ENCODE measurements at regions not wholly inside any gene's neighbourhood (a gene's known extent, or its start where the extent isn't known, plus 50 kb on each side); places are given as distances from the start of the nearest gene placed in this dataset.

DNA sequence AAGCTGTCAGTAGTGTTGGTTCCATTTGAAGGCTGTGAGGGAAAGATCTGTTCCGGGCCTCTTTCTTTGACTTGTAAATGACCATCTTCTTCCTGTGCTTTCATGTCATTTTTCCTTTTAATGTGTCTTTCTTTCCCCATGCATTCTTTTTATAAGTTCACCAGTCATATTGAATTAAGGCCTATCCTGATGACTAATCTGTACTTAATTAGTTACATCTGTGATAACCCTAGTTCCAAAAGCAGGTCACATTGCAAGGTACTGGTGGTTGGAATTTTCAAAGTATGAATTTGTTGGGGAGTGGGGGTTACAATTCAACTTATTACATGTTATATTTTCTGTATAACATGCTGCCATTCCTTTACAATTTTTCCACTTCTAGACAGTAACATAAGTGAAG is 1642.1 kb upstream of the FLRT2 start:
- TF ChIP-seq POLR2A (IDR thresholded peaks at IDR 0.05) (no peak), POLR2AphosphoS5 (IDR thresholded peaks at IDR 0.05) (no peak), EP300 (IDR thresholded peaks at IDR 0.05) (no peak)
- TF ChIP-seq, protein P1, sequence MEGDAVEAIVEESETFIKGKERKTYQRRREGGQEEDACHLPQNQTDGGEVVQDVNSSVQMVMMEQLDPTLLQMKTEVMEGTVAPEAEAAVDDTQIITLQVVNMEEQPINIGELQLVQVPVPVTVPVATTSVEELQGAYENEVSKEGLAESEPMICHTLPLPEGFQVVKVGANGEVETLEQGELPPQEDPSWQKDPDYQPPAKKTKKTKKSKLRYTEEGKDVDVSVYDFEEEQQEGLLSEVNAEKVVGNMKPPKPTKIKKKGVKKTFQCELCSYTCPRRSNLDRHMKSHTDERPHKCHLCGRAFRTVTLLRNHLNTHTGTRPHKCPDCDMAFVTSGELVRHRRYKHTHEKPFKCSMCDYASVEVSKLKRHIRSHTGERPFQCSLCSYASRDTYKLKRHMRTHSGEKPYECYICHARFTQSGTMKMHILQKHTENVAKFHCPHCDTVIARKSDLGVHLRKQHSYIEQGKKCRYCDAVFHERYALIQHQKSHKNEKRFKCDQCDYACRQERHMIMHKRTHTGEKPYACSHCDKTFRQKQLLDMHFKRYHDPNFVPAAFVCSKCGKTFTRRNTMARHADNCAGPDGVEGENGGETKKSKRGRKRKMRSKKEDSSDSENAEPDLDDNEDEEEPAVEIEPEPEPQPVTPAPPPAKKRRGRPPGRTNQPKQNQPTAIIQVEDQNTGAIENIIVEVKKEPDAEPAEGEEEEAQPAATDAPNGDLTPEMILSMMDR (IDR thresholded peaks at IDR 0.05), result no peak

Measured in sigmoid colon (tissue), 4 donors.